NB4 (cell line): ENCODE measurements at regions not wholly inside any gene's neighbourhood (a gene's known extent, or its start where the extent isn't known, plus 50 kb on each side); places are given as distances from the start of the nearest gene placed in this dataset.

Experiments
- DNase-seq: peaks from one replicate; pipeline ENCODE4 v3.0.0; 2010; ENCODE audit warnings: low read depth
- H3K4me3 ChIP-seq: one replicate; pipeline ENCODE4 v1.5.1; 2011; ENCODE audit warnings: mild to moderate bottlenecking, low read depth, low read length, moderate library complexity
- MYC ChIP-seq: IDR thresholded peaks from 2 replicates; pipeline ENCODE4 v1.6.1; 2011; ENCODE audit warnings: low read depth, low read length
- POLR2A ChIP-seq: IDR thresholded peaks from 2 replicates; pipeline ENCODE4 v1.6.1; 2011; ENCODE audit warnings: mild to moderate bottlenecking; ENCODE audit not compliant: insufficient read length; ENCODE audit errors: extremely low read depth
- TF ChIP-seq, protein P1 (sequence below): IDR thresholded peaks from 2 replicates; pipeline ENCODE4 v1.6.1; 2011; ENCODE audit warnings: low read depth, low read length
- TF ChIP-seq, protein P2 (sequence below): IDR thresholded peaks from one replicate; pipeline ENCODE4 v1.5.1; 2012; ENCODE audit warnings: low read depth, low read length

DNA sequence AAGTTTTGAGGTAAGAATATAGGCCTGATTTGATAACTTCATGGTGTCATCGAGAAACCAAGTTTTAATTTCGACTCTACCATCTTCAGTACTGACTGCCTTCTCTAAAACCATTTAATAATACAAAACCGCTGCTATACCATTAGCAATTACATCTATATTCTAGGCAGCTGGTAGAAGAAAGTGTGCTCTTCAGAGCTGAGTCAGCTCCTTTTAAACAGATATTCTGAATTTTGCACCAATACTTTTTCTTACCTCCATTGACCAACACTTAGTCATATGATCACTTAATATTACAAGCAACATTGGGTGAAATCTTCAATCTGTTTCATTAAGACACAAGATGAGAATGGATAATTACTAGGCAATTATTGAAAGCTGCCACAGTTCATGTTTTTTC lies 1667.8 kb downstream of the PCDH9 start:
- no peak overlapping the region for H3K4me3 ChIP-seq
- TF ChIP-seq POLR2A (no peak), MYC (no peak)
- TF ChIP-seq, protein P1, sequence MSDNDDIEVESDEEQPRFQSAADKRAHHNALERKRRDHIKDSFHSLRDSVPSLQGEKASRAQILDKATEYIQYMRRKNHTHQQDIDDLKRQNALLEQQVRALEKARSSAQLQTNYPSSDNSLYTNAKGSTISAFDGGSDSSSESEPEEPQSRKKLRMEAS = no peak
- TF ChIP-seq, protein P2, sequence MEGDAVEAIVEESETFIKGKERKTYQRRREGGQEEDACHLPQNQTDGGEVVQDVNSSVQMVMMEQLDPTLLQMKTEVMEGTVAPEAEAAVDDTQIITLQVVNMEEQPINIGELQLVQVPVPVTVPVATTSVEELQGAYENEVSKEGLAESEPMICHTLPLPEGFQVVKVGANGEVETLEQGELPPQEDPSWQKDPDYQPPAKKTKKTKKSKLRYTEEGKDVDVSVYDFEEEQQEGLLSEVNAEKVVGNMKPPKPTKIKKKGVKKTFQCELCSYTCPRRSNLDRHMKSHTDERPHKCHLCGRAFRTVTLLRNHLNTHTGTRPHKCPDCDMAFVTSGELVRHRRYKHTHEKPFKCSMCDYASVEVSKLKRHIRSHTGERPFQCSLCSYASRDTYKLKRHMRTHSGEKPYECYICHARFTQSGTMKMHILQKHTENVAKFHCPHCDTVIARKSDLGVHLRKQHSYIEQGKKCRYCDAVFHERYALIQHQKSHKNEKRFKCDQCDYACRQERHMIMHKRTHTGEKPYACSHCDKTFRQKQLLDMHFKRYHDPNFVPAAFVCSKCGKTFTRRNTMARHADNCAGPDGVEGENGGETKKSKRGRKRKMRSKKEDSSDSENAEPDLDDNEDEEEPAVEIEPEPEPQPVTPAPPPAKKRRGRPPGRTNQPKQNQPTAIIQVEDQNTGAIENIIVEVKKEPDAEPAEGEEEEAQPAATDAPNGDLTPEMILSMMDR = no peak
- DNase-seq = no peak

DNA sequence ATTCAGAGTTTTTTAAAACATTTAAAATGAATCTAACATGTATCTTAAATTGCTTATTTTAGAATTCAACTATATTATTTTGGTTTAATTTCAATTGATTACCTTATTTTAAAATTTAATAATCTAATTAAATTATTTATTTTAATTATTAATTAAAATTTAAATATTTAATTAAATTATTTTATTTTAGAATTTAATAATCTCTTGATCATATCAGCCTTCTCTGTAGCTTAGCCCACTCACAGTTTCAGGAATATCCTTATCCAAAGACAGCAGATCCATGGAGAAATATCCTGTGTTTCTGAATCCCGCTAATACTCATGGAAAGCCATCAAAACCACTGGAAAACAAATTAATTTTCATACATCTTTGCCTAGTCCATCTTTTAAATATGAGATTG lies 1669.2 kb downstream of the PCDH9 start:
- H3K4me3 ChIP-seq = no peak overlapping the region
- DNase-seq = no peak
- TF ChIP-seq POLR2A = no peak
- TF ChIP-seq MYC = no peak
- TF ChIP-seq, protein P1 = no peak
- TF ChIP-seq, protein P2 = no peak

DNA sequence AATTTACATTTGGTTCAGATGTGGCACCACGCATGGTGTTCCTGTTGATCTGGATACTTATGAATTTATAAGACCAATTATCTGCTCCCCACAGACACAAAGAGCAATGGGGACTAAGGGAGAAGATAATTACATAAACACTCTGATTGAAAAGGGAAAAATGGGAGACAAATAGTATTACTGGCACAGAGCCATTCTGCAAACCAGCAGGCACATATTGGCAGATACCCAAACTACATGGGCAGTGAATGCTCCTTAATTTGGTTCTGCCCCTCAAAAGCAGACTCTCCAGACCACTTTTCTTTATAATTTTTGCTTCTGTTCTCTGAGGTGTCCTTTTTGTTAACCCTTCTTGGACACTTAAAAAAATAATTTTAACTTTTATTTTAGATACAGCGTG lies 1674.2 kb downstream of the PCDH9 start:
- TF ChIP-seq, protein P1 = no peak
- TF ChIP-seq, protein P2 = no peak
- TF ChIP-seq POLR2A (no peak), MYC (no peak)
- no peak overlapping the region for H3K4me3 ChIP-seq
- DNase-seq = no peak

DNA sequence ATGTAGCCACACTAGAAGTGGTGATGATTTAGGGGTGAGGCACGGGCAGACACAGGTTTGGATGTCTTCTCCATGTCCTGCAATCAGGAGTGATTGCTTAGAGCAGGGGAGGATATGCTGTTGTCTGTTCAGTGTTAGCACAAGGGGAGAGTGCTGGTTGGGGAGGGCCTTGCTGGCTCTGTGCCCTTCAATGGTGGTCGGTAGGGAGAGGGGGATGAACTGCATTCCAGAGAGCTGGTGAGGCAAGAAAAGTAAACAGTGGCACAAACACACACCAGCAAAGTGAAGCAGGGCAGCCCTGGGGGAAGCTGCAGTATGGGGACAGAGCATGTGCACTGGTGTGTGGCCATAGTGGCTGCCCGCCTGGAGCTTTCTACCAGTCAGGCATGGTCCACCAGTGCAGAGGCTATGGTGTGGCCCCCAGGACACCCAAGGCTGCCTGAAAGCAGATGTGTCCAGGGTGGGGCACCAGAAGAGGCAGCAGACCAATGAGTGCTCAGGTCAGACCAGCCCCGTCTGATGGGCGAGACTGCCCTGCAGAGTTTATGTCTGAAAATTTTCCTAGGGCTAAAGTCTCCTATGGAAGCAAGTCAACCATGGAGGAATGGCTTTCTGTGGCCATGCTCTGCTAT lies 1676.9 kb downstream of the PCDH9 start:
- TF ChIP-seq, protein P2 = no peak
- TF ChIP-seq, protein P1 = no peak
- no peak for TF ChIP-seq POLR2A
- no peak for TF ChIP-seq MYC
- no peak overlapping the region for H3K4me3 ChIP-seq

GRCh38 chr13:65551208-65551607 lies 1678.9 kb downstream of the PCDH9 start:
- TF ChIP-seq, protein P1 = no peak
- TF ChIP-seq MYC (no peak), POLR2A (no peak)
- TF ChIP-seq, protein P2 = no peak
- H3K4me3 ChIP-seq = no peak overlapping the region
- no peak for DNase-seq

More for the DNA sequence above, 1676.9 kb downstream of the PCDH9 start:
- no peak for DNase-seq
